Brain microvascular endothelial cell (primary cell): ENCODE measurements at regions not wholly inside any gene's neighbourhood (a gene's known extent, or its start where the extent isn't known, plus 50 kb on each side); places are given as distances from the start of the nearest gene placed in this dataset.

Experiments
- DNase-seq: peaks from one replicate; pipeline ENCODE4 v3.0.0-alpha.2; 2020
- H3K27ac ChIP-seq: fragments of 250-450 bp; sonication (Bioruptor Pico); 2 replicates; pipeline ENCODE4 v1.5.1; 2020; ENCODE audit warnings: mild to moderate bottlenecking, moderate library complexity
- H3K27me3 ChIP-seq: fragments of 250-450 bp; sonication (Bioruptor Pico); replicated peaks from 2 replicates; pipeline ENCODE4 v1.5.1; 2020; ENCODE audit warnings: mild to moderate bottlenecking
- H3K36me3 ChIP-seq: fragments of 250-450 bp; sonication (Bioruptor Pico); replicated peaks from 2 replicates; pipeline ENCODE4 v1.5.1; 2020; ENCODE audit warnings: mild to moderate bottlenecking
- H3K4me3 ChIP-seq: 2 replicates; pipeline ENCODE4 v1.5.1; 2011; ENCODE audit warnings: low read depth, mild to moderate bottlenecking, control low read depth, low read length, moderate library complexity
- CTCF ChIP-seq: IDR thresholded peaks from 2 replicates; pipeline ENCODE4 v1.5.1; 2011; ENCODE audit warnings: low read depth, mild to moderate bottlenecking, moderate library complexity, low read length, control low read depth, inconsistent platforms; ENCODE audit errors: missing control alignments
- in situ Hi-C: cut with HindIII; loops from 2 replicates; pipeline ENCODE4 v1.10.0; 2017; ENCODE audit warnings: low sequenced_read_pairs, low pct_ligation_motif_present

- no peak for TF ChIP-seq CTCF
Measured at GRCh38 chr16:14321542-14321941, 250.4 kb downstream of the MRTFB start.

GRCh38 chr16:14320406-14320805 lies 249.3 kb downstream of the MRTFB start:
- Histone ChIP-seq H3K27me3 (no peaks in the 10 kb centered on the region), H3K36me3 (no peaks in the 10 kb centered on the region), H3K4me3 (no peak overlapping the region), H3K27ac (no peak overlapping the region)
- in situ Hi-C loops: no loop called here
- DNase-seq: no peak
- no peak for TF ChIP-seq CTCF

More at GRCh38 chr16:14321542-14321941, 250.4 kb downstream of the MRTFB start:
- H3K36me3 ChIP-seq: no peaks in the 10 kb centered on the region
- in situ Hi-C loops: no loop called here
- H3K27me3 ChIP-seq: no peaks in the 10 kb centered on the region
- no peak for DNase-seq
- H3K27ac ChIP-seq: no peak overlapping the region
- no peak overlapping the region for H3K4me3 ChIP-seq
